NCI-H1436 treated with DMSO at 0.1 percent for 48 hours (cell line): ENCODE measurements at regions not wholly inside any gene's neighbourhood (a gene's known extent, or its start where the extent isn't known, plus 50 kb on each side); places are given as distances from the start of the nearest gene placed in this dataset.

ENCODE experiments used
- DNase-seq: peaks from one replicate; lab custom pipeline; 2025; lab: John Stamatoyannopoulos, UW

- DNase-seq, result no peak
Observed at GRCh38 chr9:115943431-115944165, 210.0 kb upstream of the PAPPA start.

GRCh38 chr9:115944166-115944948 is 209.2 kb upstream of the PAPPA start:
- DNase-seq, result no peak

GRCh38 chr9:115945009-115945431 is 208.6 kb upstream of the PAPPA start:
- DNase-seq, result no peak

- no peak for DNase-seq
Observed at GRCh38 chr9:115946530-115946929, 207.1 kb upstream of the PAPPA start.

GRCh38 chr9:115951977-115952376 is 201.6 kb upstream of the PAPPA start:
- DNase-seq, result no peak

- no peak for DNase-seq
Observed at GRCh38 chr9:115952430-115953292, 200.9 kb upstream of the PAPPA start.

GRCh38 chr9:115956371-115956770 is 197.2 kb upstream of the PAPPA start:
- no peak for DNase-seq

GRCh38 chr9:115957585-115957984 is 196.0 kb upstream of the PAPPA start:
- DNase-seq, result no peak

- DNase-seq, result no peak
Observed at GRCh38 chr9:115964710-115965347, 188.8 kb upstream of the PAPPA start.

GRCh38 chr9:115966660-115967059 is 186.9 kb upstream of the PAPPA start:
- DNase-seq, result no peak

- no peak for DNase-seq
Observed at GRCh38 chr9:115969096-115969495, 184.5 kb upstream of the PAPPA start.

- no peak for DNase-seq
Observed at GRCh38 chr9:115972362-115972761, 181.2 kb upstream of the PAPPA start.

GRCh38 chr9:115972843-115973595 is 180.6 kb upstream of the PAPPA start:
- DNase-seq, result no peak

GRCh38 chr9:115976781-115977180 is 176.8 kb upstream of the PAPPA start:
- no peak for DNase-seq

GRCh38 chr9:115978091-115978490 is 175.5 kb upstream of the PAPPA start:
- DNase-seq, result no peak

GRCh38 chr9:115978659-115979096 is 174.9 kb upstream of the PAPPA start:
- DNase-seq, result no peak

GRCh38 chr9:115980054-115980453 is 173.5 kb upstream of the PAPPA start:
- DNase-seq, result no peak

GRCh38 chr9:115980502-115980901 is 173.1 kb upstream of the PAPPA start:
- no peak for DNase-seq

GRCh38 chr9:115980976-115981375 is 172.6 kb upstream of the PAPPA start:
- no peak for DNase-seq

- no peak for DNase-seq
Observed at GRCh38 chr9:115983366-115983765, 170.2 kb upstream of the PAPPA start.

- no peak for DNase-seq
Observed at GRCh38 chr9:115985657-115986056, 167.9 kb upstream of the PAPPA start.
